Osteoblast (primary cell): ENCODE measurements at regions not wholly inside any gene's neighbourhood (a gene's known extent, or its start where the extent isn't known, plus 50 kb on each side); places are given as distances from the start of the nearest gene placed in this dataset.

Experiments
- DNase-seq: peaks from one replicate; pipeline ENCODE4 v3.0.0; 2011; ENCODE audit warnings: low spot score, mixed read lengths; ENCODE audit not compliant: insufficient read length; ENCODE audit errors: missing footprints
- H2AFZ ChIP-seq: 2 replicates; pipeline ENCODE4 v1.6.0; 2011; ENCODE audit warnings: mild to moderate bottlenecking, low read length
- H3K27ac ChIP-seq: 2 replicates; pipeline ENCODE4 v1.5.1; 2011; ENCODE audit warnings: mild to moderate bottlenecking, low read depth, low read length, moderate library complexity
- H3K27me3 ChIP-seq: 2 replicates; pipeline ENCODE4 v1.6.0; 2012; ENCODE audit warnings: mild to moderate bottlenecking, control low read depth, inconsistent platforms, low read length, moderate library complexity; ENCODE audit not compliant: insufficient read depth
- H3K36me3 ChIP-seq: 2 replicates; pipeline ENCODE4 v1.5.1; 2011; ENCODE audit warnings: mild to moderate bottlenecking, low read length, control low read depth, moderate library complexity; ENCODE audit not compliant: insufficient read depth
- H3K4me1 ChIP-seq: 2 replicates; pipeline ENCODE4 v1.5.1; 2011; ENCODE audit warnings: mild to moderate bottlenecking, low read length, control low read depth, moderate library complexity; ENCODE audit not compliant: insufficient read depth
- H3K4me2 ChIP-seq: 2 replicates; pipeline ENCODE4 v1.6.0; 2011; ENCODE audit warnings: mild to moderate bottlenecking, low read length; ENCODE audit not compliant: insufficient read depth
- H3K4me3 ChIP-seq: fragments of 200-600 bp; sonication (generic); 3 replicates; pipeline ENCODE4 v1.5.1; 2012; ENCODE audit warnings: mild to moderate bottlenecking, low read length, inconsistent platforms; ENCODE audit not compliant: insufficient read depth
- H3K79me2 ChIP-seq: 2 replicates; pipeline ENCODE4 v1.6.0; 2012; ENCODE audit warnings: mild to moderate bottlenecking, low read length, control low read depth, inconsistent platforms; ENCODE audit not compliant: insufficient read depth
- H3K9me3 ChIP-seq: 2 replicates; pipeline ENCODE4 v1.5.1; 2011; ENCODE audit warnings: low read depth, low read length, control low read depth
- H4K20me1 ChIP-seq: 2 replicates; pipeline ENCODE4 v1.6.0; 2012; ENCODE audit warnings: mild to moderate bottlenecking, low read length, control low read depth; ENCODE audit not compliant: insufficient read depth
- TF ChIP-seq, protein P1 (sequence below): IDR thresholded peaks from 2 replicates; pipeline ENCODE4 v1.5.1; 2011; ENCODE audit warnings: mild to moderate bottlenecking, low read depth, low read length, moderate library complexity; ENCODE audit errors: extremely low read depth

GRCh38 chr1:60936591-60937342, 145.6 kb upstream of the NFIA start:
- Histone ChIP-seq H3K36me3 (no peaks in the 10 kb centered on the region), H3K4me3 (no peak overlapping the region), H3K79me2 (no peaks in the 10 kb centered on the region), H3K4me1 (no peaks in the 10 kb centered on the region), H3K4me2 (no peak overlapping the region), H3K27me3 (peaks cover 4% of the 10 kb centered on the region), H4K20me1 (no peaks in the 10 kb centered on the region), H3K9me3 (no peaks in the 10 kb centered on the region), H3K27ac (no peak overlapping the region), H2AFZ (no peak overlapping the region)
- no peak for DNase-seq
- TF ChIP-seq, protein P1, sequence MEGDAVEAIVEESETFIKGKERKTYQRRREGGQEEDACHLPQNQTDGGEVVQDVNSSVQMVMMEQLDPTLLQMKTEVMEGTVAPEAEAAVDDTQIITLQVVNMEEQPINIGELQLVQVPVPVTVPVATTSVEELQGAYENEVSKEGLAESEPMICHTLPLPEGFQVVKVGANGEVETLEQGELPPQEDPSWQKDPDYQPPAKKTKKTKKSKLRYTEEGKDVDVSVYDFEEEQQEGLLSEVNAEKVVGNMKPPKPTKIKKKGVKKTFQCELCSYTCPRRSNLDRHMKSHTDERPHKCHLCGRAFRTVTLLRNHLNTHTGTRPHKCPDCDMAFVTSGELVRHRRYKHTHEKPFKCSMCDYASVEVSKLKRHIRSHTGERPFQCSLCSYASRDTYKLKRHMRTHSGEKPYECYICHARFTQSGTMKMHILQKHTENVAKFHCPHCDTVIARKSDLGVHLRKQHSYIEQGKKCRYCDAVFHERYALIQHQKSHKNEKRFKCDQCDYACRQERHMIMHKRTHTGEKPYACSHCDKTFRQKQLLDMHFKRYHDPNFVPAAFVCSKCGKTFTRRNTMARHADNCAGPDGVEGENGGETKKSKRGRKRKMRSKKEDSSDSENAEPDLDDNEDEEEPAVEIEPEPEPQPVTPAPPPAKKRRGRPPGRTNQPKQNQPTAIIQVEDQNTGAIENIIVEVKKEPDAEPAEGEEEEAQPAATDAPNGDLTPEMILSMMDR = no peak

DNA sequence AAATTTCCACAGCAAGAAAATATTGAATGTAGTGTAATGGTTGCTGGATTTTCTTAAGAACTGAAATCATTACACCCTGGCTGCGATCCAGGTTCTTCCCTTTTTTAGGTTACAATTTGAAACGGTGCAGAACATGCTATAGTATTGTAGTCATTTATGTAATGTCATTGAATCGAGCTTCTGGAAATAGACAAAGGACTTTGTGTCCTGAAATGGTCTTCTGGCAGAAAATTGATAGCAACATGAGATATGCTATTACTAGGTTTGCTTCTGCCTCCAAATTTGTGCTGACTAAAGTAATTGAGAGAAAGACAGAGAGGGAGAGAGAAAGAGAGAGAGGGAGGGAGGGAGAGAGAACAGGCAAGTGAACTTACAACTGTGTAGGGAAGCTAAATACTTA, 146.2 kb upstream of the NFIA start:
- no peak for DNase-seq
- Histone ChIP-seq H3K27ac (no peak overlapping the region), H3K36me3 (no peaks in the 10 kb centered on the region), H3K27me3 (peaks cover 4% of the 10 kb centered on the region), H3K4me2 (no peak overlapping the region), H3K4me3 (no peak overlapping the region), H3K9me3 (no peaks in the 10 kb centered on the region), H4K20me1 (no peaks in the 10 kb centered on the region), H2AFZ (no peak overlapping the region), H3K4me1 (no peaks in the 10 kb centered on the region), H3K79me2 (no peaks in the 10 kb centered on the region)
- TF ChIP-seq, protein P1 = no peak

GRCh38 chr1:60935599-60936110, 146.7 kb upstream of the NFIA start:
- no peak for DNase-seq
- Histone ChIP-seq H3K79me2 (no peaks in the 10 kb centered on the region), H2AFZ (no peak overlapping the region), H4K20me1 (no peaks in the 10 kb centered on the region), H3K4me1 (no peaks in the 10 kb centered on the region), H3K4me2 (no peak overlapping the region), H3K9me3 (no peaks in the 10 kb centered on the region), H3K36me3 (no peaks in the 10 kb centered on the region), H3K27me3 (peaks cover 4% of the 10 kb centered on the region), H3K4me3 (no peak overlapping the region), H3K27ac (no peak overlapping the region)
- TF ChIP-seq, protein P1 = no peak

DNA sequence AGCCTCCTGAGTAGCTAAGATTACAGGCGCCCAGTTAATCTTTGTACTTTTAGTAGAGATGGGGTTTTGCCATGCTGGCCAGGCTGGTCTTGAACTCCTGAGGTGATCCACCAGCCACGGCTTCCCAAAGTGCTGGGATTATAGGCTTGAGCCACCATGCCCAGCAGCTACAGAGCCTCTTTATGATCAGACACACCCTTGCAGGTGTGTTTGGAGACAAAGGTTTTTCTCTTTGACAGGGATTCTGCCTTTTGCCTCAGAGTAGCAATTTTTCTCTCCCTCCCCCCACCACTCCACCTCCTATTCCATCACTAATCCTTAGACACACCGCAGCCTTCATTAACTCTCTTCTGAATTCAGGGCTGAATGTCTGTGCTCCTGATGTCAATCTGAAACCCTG, 152.2 kb upstream of the NFIA start:
- Histone ChIP-seq H3K4me2 (no peak overlapping the region), H3K27ac (no peak overlapping the region), H3K9me3 (no peaks in the 10 kb centered on the region), H3K27me3 (no peaks in the 10 kb centered on the region), H3K4me3 (no peak overlapping the region), H4K20me1 (no peaks in the 10 kb centered on the region), H3K79me2 (no peaks in the 10 kb centered on the region), H3K4me1 (no peaks in the 10 kb centered on the region), H2AFZ (no peak overlapping the region), H3K36me3 (no peaks in the 10 kb centered on the region)
- TF ChIP-seq, protein P1 = no peak
- DNase-seq = no peak
